Stomach (tissue), 4 donors: ENCODE measurements at regions not wholly inside any gene's neighbourhood (a gene's known extent, or its start where the extent isn't known, plus 50 kb on each side); places are given as distances from the start of the nearest gene placed in this dataset.

Experiments
- EP300 ChIP-seq: sonication (generic); formaldehyde crosslinking; IDR thresholded peaks from one replicate; pipeline ENCODE4 v1.6.1; 2017; ENCODE audit warnings: antibody characterized with exemption
- POLR2A ChIP-seq, 4 donors: fragments of 450-650 bp; IDR thresholded peaks; one replicate each; pipeline ENCODE4 v1.6.1; 2016; ENCODE audit warnings: antibody characterized with exemption in 4 of 4, control low read depth in 2 of 4, mild to moderate bottlenecking in 1 of 4, moderate library complexity in 1 of 4
- POLR2AphosphoS5 ChIP-seq, 3 donors: sonication (generic); formaldehyde crosslinking; IDR thresholded peaks; one replicate each; pipeline ENCODE4 v1.6.1; 2016; ENCODE audit warnings: antibody characterized with exemption in 3 of 3
- TF ChIP-seq, protein P1 (sequence below), 7 experiments: fragments of 450-650 bp in 4 of 7; fragments of 200-600 bp in 3 of 7; sonication (generic) in 3 of 7; IDR thresholded peaks; one replicate each; pipeline ENCODE4 v1.5.1; 2016 to 2019; ENCODE audit warnings: antibody characterized with exemption in 7 of 7, control low read depth in 2 of 7, mild to moderate bottlenecking in 1 of 7

DNA sequence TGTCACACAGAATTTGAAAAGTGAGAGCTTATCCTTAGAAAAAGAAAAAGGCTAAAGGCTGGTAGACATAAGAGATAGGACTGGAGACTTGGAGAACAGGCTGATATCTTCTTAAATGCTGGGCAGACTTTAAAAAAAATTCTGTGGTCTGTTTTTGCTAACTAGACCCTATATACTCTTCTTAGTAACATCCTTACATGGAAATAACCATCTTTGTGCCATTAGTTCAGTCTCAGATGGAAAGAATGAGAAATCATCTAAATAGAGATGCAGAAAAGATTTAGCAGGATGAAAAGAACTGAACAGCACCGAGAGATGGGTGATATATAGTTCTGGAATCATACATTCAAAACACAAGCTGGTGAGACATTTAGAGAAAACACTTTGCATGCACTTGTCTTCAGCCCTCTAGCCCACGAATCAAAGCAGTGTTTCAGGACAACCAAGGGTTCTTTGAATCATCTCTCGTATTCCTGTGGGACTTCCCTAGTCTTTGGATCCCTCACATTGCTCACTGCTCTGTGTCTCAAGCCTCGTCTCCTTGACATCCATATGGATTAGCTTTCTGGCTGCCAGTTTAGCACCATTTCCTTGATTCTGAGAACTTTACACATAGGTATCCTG is 93.0 kb upstream of the LYSMD4 start:
- TF ChIP-seq, protein P1, sequence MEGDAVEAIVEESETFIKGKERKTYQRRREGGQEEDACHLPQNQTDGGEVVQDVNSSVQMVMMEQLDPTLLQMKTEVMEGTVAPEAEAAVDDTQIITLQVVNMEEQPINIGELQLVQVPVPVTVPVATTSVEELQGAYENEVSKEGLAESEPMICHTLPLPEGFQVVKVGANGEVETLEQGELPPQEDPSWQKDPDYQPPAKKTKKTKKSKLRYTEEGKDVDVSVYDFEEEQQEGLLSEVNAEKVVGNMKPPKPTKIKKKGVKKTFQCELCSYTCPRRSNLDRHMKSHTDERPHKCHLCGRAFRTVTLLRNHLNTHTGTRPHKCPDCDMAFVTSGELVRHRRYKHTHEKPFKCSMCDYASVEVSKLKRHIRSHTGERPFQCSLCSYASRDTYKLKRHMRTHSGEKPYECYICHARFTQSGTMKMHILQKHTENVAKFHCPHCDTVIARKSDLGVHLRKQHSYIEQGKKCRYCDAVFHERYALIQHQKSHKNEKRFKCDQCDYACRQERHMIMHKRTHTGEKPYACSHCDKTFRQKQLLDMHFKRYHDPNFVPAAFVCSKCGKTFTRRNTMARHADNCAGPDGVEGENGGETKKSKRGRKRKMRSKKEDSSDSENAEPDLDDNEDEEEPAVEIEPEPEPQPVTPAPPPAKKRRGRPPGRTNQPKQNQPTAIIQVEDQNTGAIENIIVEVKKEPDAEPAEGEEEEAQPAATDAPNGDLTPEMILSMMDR (IDR thresholded peaks at IDR 0.05), result no peak
- TF ChIP-seq POLR2A (IDR thresholded peaks at IDR 0.05) (no peak), EP300 (no peak), POLR2AphosphoS5 (IDR thresholded peaks at IDR 0.05) (no peak)
